Kidney epithelial cell (primary cell): ENCODE measurements at regions not wholly inside any gene's neighbourhood (a gene's known extent, or its start where the extent isn't known, plus 50 kb on each side); places are given as distances from the start of the nearest gene placed in this dataset.

Source experiments
- DNase-seq: peaks from one replicate; pipeline ENCODE4 v3.0.0-alpha.2; 2010; ENCODE audit warnings: low read depth
- H3K27me3 ChIP-seq: 2 replicates; pipeline ENCODE4 v1.6.0; 2011; ENCODE audit warnings: low read length; ENCODE audit not compliant: control insufficient read depth, insufficient read depth
- H3K36me3 ChIP-seq: 2 replicates; pipeline ENCODE4 v1.5.1; 2011; ENCODE audit warnings: low read length; ENCODE audit not compliant: control insufficient read depth, insufficient read depth
- H3K4me3 ChIP-seq: 2 replicates; pipeline ENCODE4 v1.5.1; 2011; ENCODE audit warnings: low read depth, mild to moderate bottlenecking, control low read depth, low read length
- CTCF ChIP-seq: IDR thresholded peaks from 2 replicates; pipeline ENCODE4 v1.5.1; 2011; ENCODE audit warnings: mild to moderate bottlenecking, moderate library complexity, low read length, control low read depth, inconsistent platforms; ENCODE audit not compliant: insufficient read depth, poor library complexity, severe bottlenecking

GRCh38 chr6:16955899-16956298, 146.0 kb upstream of the STMND1 start:
- Histone ChIP-seq H3K27me3 (no peaks in the 10 kb centered on the region), H3K4me3 (no peak overlapping the region), H3K36me3 (no peaks in the 10 kb centered on the region)
- no peak for DNase-seq
- no peak for TF ChIP-seq CTCF

- Histone ChIP-seq H3K27me3 (no peaks in the 10 kb centered on the region), H3K4me3 (no peak overlapping the region), H3K36me3 (no peaks in the 10 kb centered on the region)
- TF ChIP-seq CTCF, result no peak
- no peak for DNase-seq
These were observed 147.9 kb upstream of the STMND1 start for GRCh38 chr6:16953905-16954304.

DNA sequence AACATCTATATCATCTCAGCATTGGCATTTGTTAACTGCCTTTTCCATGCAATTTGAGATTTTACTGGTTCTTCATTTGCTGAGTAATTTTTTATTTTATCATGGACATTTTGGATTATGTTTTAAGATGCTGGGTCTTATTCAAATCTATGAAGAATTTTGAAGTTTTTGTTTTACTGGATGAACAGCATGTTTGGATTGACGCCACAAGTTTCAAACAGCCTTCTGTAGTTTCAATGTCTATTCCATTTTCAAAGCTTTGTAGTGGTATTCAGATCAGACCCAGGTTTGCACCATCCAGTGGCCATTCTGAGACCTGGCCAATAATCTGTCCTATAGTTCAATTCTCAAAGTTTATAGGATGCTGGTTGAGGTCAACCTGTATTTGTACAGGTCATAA, 148.4 kb upstream of the STMND1 start:
- no peaks in the 10 kb centered on the region for H3K27me3 ChIP-seq
- no peaks in the 10 kb centered on the region for H3K36me3 ChIP-seq
- H3K4me3 ChIP-seq, result no peak overlapping the region
- DNase-seq, result no peak
- no peak for TF ChIP-seq CTCF

DNA sequence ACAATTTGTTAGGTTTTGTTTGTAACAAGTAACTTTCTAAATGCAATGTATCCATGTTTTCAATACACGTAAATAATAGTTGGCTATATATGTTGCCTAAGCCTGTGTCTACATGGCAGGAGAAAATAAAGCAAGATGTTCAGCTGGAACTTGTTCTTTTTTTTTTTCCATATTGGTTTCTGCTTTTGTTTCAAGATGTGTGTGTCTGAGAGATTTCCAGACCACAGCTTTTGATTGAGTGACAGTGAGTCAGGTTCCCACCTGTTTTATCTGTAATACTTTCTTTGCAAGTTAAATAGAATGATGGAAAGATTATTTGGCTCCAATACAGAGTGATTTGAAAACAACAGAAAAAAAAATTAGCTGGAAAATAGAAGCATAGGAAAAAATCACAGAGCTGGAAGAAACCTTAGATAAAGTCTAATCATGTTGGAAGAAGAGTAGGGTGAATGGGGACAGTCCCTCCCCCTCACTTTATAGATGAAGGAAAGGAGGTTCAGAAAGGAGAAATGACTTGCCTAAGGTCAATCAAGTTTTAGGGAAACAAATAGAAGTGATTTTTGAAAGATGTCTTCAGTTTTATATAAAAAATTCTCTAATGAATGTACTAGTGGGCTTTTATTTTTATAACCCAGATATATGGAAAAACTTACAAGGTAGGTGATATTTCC, 150.9 kb upstream of the STMND1 start:
- no peak for TF ChIP-seq CTCF
- no peak for DNase-seq
- Histone ChIP-seq H3K4me3 (no peak overlapping the region), H3K27me3 (no peaks in the 10 kb centered on the region), H3K36me3 (no peaks in the 10 kb centered on the region)

DNA sequence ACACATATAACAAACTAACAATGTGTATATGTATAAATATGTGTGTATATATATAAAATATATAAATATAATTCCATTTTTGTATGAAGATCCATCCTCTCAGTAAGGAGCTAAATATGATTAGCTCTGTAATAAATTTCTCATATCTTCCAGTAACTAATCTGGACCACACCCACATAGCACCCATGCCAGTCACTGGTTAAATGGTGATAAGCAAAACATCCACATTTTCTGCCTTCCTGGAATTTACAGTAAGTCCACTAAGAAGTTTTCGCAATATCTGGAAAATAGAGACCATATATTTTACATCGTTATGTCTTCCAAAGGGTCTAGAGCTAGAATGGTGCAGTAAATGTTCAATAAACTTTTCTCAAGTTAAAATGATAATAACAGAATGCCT, 151.5 kb upstream of the STMND1 start:
- DNase-seq, result no peak
- no peak for TF ChIP-seq CTCF
- no peaks in the 10 kb centered on the region for H3K27me3 ChIP-seq
- H3K4me3 ChIP-seq, result no peak overlapping the region
- H3K36me3 ChIP-seq, result no peaks in the 10 kb centered on the region

DNA sequence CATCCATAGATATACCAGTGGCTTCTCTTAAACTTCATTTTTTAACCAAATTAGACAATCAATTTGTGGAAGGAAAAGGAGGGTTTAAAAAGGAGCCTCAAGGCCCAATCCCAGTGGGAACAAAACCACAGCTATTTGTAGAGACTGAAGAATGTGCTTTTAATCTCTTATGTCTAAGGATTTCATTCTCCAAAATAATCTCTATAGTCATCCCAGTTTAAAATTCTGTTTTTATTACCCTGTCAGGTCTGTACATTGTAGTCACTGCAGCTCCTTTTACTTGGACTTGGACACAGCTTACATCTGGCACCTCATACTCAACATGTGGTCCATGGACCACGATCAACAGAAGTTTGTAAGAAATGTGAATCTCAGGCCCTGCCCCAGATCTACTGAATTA, 152.1 kb upstream of the STMND1 start:
- Histone ChIP-seq H3K4me3 (no peak overlapping the region), H3K36me3 (no peaks in the 10 kb centered on the region), H3K27me3 (no peaks in the 10 kb centered on the region)
- DNase-seq, result no peak
- no peak for TF ChIP-seq CTCF
